ENCODE measurements at regions not wholly inside any gene's neighbourhood (a gene's known extent, or its start where the extent isn't known, plus 50 kb on each side); places are given as distances from the start of the nearest gene placed in this dataset.
A peak's percentile ranks its signal among the peaks of the same experiment; 100 is the strongest.

- 70% methylated on average over 2 of the region's 2 CpGs for WGBS
- DNase-seq (ENCODE audit: low spot score) = no peak
- Histone ChIP-seq H3K9me3 (ENCODE audit: control insufficient read depth in 4 of 4, low read length in 3 of 4) (no peaks in the 10 kb centered on the region), H3K9ac (ENCODE audit: low read depth in 1 of 2, low read length in 2 of 2) (no peak overlapping the region), H3K27me3 (ENCODE audit: control insufficient read depth in 4 of 4, insufficient read depth in 4 of 4, low read length in 3 of 4) (no peaks in the 10 kb centered on the region), H3K27ac (ENCODE audit: low read depth in 1 of 2, low read length in 2 of 2) (no peak overlapping the region), H3K4me3 (ENCODE audit: low read depth in 1 of 3, low read length in 3 of 3) (no peak overlapping the region), H3K4me1 (ENCODE audit: control insufficient read depth in 4 of 4, insufficient read depth in 4 of 4, low read length in 3 of 4) (no peaks in the 10 kb centered on the region), H3K36me3 (ENCODE audit: control insufficient read depth in 4 of 4, insufficient read depth in 3 of 4, low read depth in 1 of 4, low read length in 3 of 4) (no peaks in the 10 kb centered on the region)
- no peak for TF ChIP-seq ATF3 (IDR thresholded peaks at IDR 0.05)
- peak in 1 of 2 donors; percentile 66 for TF ChIP-seq JUND (IDR thresholded peaks at IDR 0.05)
These were observed 1250.1 kb upstream of the GYPC start for GRCh38 chr2:125405816-125406215.

- Histone ChIP-seq H3K9ac (ENCODE audit: low read depth in 1 of 2, low read length in 2 of 2) (no peak overlapping the region), H3K27ac (ENCODE audit: low read depth in 1 of 2, low read length in 2 of 2) (no peak overlapping the region), H3K27me3 (ENCODE audit: control insufficient read depth in 4 of 4, insufficient read depth in 4 of 4, low read length in 3 of 4) (no peaks in the 10 kb centered on the region), H3K4me3 (ENCODE audit: low read depth in 1 of 3, low read length in 3 of 3) (no peak overlapping the region), H3K9me3 (ENCODE audit: control insufficient read depth in 4 of 4, low read length in 3 of 4) (no peaks in the 10 kb centered on the region), H3K36me3 (ENCODE audit: control insufficient read depth in 4 of 4, insufficient read depth in 3 of 4, low read depth in 1 of 4, low read length in 3 of 4) (no peaks in the 10 kb centered on the region), H3K4me1 (ENCODE audit: control insufficient read depth in 4 of 4, insufficient read depth in 4 of 4, low read length in 3 of 4) (no peaks in the 10 kb centered on the region)
- TF ChIP-seq CTCF (IDR thresholded peaks at IDR 0.05; ENCODE audit: low read depth, low read length, missing input control) = no peak
- no peak for TF ChIP-seq JUND (IDR thresholded peaks at IDR 0.05)
- TF ChIP-seq RAD21 (IDR thresholded peaks at IDR 0.05) = no peak
- no peak for TF ChIP-seq ZBTB33 (IDR thresholded peaks at IDR 0.05)
- TF ChIP-seq FOXA1 (IDR thresholded peaks at IDR 0.05) = no peak
- TF ChIP-seq FOXA2 (IDR thresholded peaks at IDR 0.05) = no peak
- no peak for TF ChIP-seq REST (IDR thresholded peaks at IDR 0.05)
- no peak for TF ChIP-seq GABPA (IDR thresholded peaks at IDR 0.05 in 1 of 2, conservative IDR thresholded peaks at IDR 0.05 in 1 of 2)
- TF ChIP-seq HNF4A (conservative IDR thresholded peaks at IDR 0.05) = no peak
- no peak for TF ChIP-seq TAF1 (conservative IDR thresholded peaks at IDR 0.05)
- no peak for TF ChIP-seq NR2F2 (IDR thresholded peaks at IDR 0.05)
- no peak for TF ChIP-seq YY1 (IDR thresholded peaks at IDR 0.05)
- TF ChIP-seq EGR1 (IDR thresholded peaks at IDR 0.05; ENCODE audit: low read depth in 2 of 2) = no peak
- TF ChIP-seq MAX (IDR thresholded peaks at IDR 0.05) = no peak
- no peak for TF ChIP-seq SP1 (IDR thresholded peaks at IDR 0.05)
- no peak for TF ChIP-seq ATF3 (IDR thresholded peaks at IDR 0.05)
- no peak for TF ChIP-seq HNF4G (IDR thresholded peaks at IDR 0.05)
- WGBS = 81% methylated on average over 10 of the region's 10 CpGs
- no peak for DNase-seq (ENCODE audit: low spot score)
These were observed 1247.0 kb upstream of the GYPC start for GRCh38 chr2:125408874-125409538.
